IMR-90 (cell line): ENCODE measurements at regions not wholly inside any gene's neighbourhood (a gene's known extent, or its start where the extent isn't known, plus 50 kb on each side); places are given as distances from the start of the nearest gene placed in this dataset.

Experiments used
- ATAC-seq: fragments of 200-7000 bp; cut with Tn5 transposase; 2 replicates; pipeline ENCODE4 v1.9.1; 2020; ENCODE audit warnings: low read depth, mild to moderate bottlenecking, moderate library complexity
- BruUV-seq: library from RNA; stranded (reverse); fragments of 400-500 nt; replicated peaks from 2 replicates; lab custom pipeline; 2021; lab: Mats Ljungman, UMichigan
- CTCF ChIA-PET: fragments of 300-600 bp; formaldehyde crosslinking; extraction: SDS; loops from one replicate; lab custom pipeline; 2021; ENCODE audit warnings: antibody characterized with exemption; lab: Yijun Ruan, JAX
- POLR2A ChIA-PET: fragments of 300-600 bp; sonication (Branson Sonifier 250); formaldehyde crosslinking; loops from one replicate; lab custom pipeline; 2022; ENCODE audit warnings: antibody characterized with exemption; ENCODE audit not compliant: unreplicated experiment; lab: Charles Lee
- DNase-seq: peaks from one replicate; pipeline ENCODE4 v3.0.0; 2013
- H2AFZ ChIP-seq: replicated peaks from 2 replicates; pipeline ENCODE3; 2013; ENCODE audit warnings: low read length, mild to moderate bottlenecking; ENCODE audit not compliant: poor library complexity
- H2AK5ac ChIP-seq: 2 replicates; pipeline ENCODE4 v1.6.1; 2013; ENCODE audit warnings: low read depth, low read length, inconsistent platforms
- H2AK9ac ChIP-seq: replicated peaks from 2 replicates; pipeline ENCODE3; 2013; ENCODE audit warnings: mild to moderate bottlenecking, low read depth, low read length, moderate library complexity; ENCODE audit not compliant: poor library complexity
- H2BK120ac ChIP-seq: 2 replicates; pipeline ENCODE4 v1.6.1; 2013; ENCODE audit warnings: low read depth, low read length, inconsistent platforms
- H2BK15ac ChIP-seq: 3 replicates; pipeline ENCODE4 v1.6.1; 2013; ENCODE audit warnings: low read depth, low read length, inconsistent platforms
- H2BK20ac ChIP-seq: 2 replicates; pipeline ENCODE4 v1.6.1; 2013; ENCODE audit warnings: low read depth, mild to moderate bottlenecking, inconsistent platforms, low read length, moderate library complexity
- H2BK5ac ChIP-seq: 2 replicates; pipeline ENCODE4 v1.6.1; 2013; ENCODE audit warnings: mild to moderate bottlenecking, low read depth, low read length, inconsistent platforms; ENCODE audit not compliant: poor library complexity, severe bottlenecking
- H3K14ac ChIP-seq: replicated peaks from 2 replicates; pipeline ENCODE4 v1.6.1; 2013; ENCODE audit warnings: low read depth, low read length, inconsistent platforms
- H3K18ac ChIP-seq: 2 replicates; pipeline ENCODE4 v1.6.1; 2013; ENCODE audit warnings: low read depth, low read length, control low read depth
- H3K23ac ChIP-seq: 2 replicates; pipeline ENCODE4 v1.6.1; 2013; ENCODE audit warnings: low read depth, low read length, inconsistent platforms
- H3K27ac ChIP-seq: 2 replicates; pipeline ENCODE4 v1.5.1; 2013; ENCODE audit warnings: mild to moderate bottlenecking, control low read depth, low read length; ENCODE audit not compliant: insufficient read depth
- H3K27me3 ChIP-seq: 2 replicates; pipeline ENCODE4 v1.6.1; 2013; ENCODE audit warnings: low read length; ENCODE audit not compliant: control insufficient read depth, insufficient read depth
- H3K36me3 ChIP-seq: 2 replicates; pipeline ENCODE4 v1.6.1; 2013; ENCODE audit warnings: low read length, mixed read lengths; ENCODE audit not compliant: control insufficient read depth, insufficient read depth
- H3K4ac ChIP-seq: 2 replicates; pipeline ENCODE4 v1.6.1; 2013; ENCODE audit warnings: low read depth, low read length, inconsistent platforms
- H3K4me1 ChIP-seq: 2 replicates; pipeline ENCODE4 v1.6.1; 2013; ENCODE audit warnings: low read length, mixed read lengths; ENCODE audit not compliant: control insufficient read depth, insufficient read depth
- H3K4me2 ChIP-seq: 2 replicates; pipeline ENCODE4 v1.6.1; 2013; ENCODE audit warnings: low read depth, mild to moderate bottlenecking, control low read depth, low read length, moderate library complexity
- H3K4me3 ChIP-seq: 2 replicates; pipeline ENCODE4 v1.5.1; 2013; ENCODE audit warnings: low read depth, mild to moderate bottlenecking, control low read depth, low read length, moderate library complexity; ENCODE audit not compliant: insufficient read depth
- H3K56ac ChIP-seq: 2 replicates; pipeline ENCODE4 v1.6.1; 2013; ENCODE audit warnings: low read length, inconsistent platforms; ENCODE audit not compliant: insufficient read depth; ENCODE audit errors: extremely low read depth
- H3K79me1 ChIP-seq, 2 experiments: 2 replicates each; pipeline ENCODE4 v1.6.1; 2013; ENCODE audit warnings: low read length in 2 of 2, inconsistent platforms in 1 of 2, low read depth in 1 of 2
- H3K9ac ChIP-seq: 2 replicates; pipeline ENCODE4 v1.6.1; 2013; ENCODE audit warnings: low read depth, low read length, control low read depth
- H3K9me1 ChIP-seq: 2 replicates; pipeline ENCODE4 v1.6.1; 2013; ENCODE audit warnings: low read length, inconsistent platforms; ENCODE audit not compliant: insufficient read depth
- H3K9me3 ChIP-seq: 2 replicates; pipeline ENCODE4 v1.6.1; 2013; ENCODE audit warnings: low read length; ENCODE audit not compliant: control insufficient read depth, insufficient read depth
- H4K20me1 ChIP-seq: 2 replicates; pipeline ENCODE4 v1.6.1; 2013; ENCODE audit warnings: low read length, inconsistent platforms; ENCODE audit not compliant: insufficient read depth
- H4K5ac ChIP-seq: 2 replicates; pipeline ENCODE4 v1.6.1; 2013; ENCODE audit warnings: mild to moderate bottlenecking, low read depth, low read length, control low read depth
- H4K8ac ChIP-seq, 2 experiments: 2 replicates each; pipeline ENCODE4 v1.6.1; 2013; ENCODE audit warnings: low read depth in 2 of 2, low read length in 2 of 2, control low read depth in 1 of 2, inconsistent platforms in 1 of 2
- H4K91ac ChIP-seq: 2 replicates; pipeline ENCODE4 v1.6.1; 2013; ENCODE audit warnings: low read depth, low read length, inconsistent platforms; ENCODE audit not compliant: insufficient read depth
- BHLHE40 ChIP-seq: fragments of 150-350 bp; IDR thresholded peaks from 2 replicates; pipeline ENCODE4 v1.6.1; 2016; ENCODE audit warnings: mild to moderate bottlenecking, low read depth, low read length
- CTCF ChIP-seq: conservative IDR thresholded peaks from 2 replicates; pipeline ENCODE4 v1.5.1; 2012; ENCODE audit warnings: mild to moderate bottlenecking, low read depth, low read length, improper control_type of control experiment
- MAZ ChIP-seq: IDR thresholded peaks from 2 replicates; pipeline ENCODE4 v1.6.1; 2012; ENCODE audit warnings: low read depth, mild to moderate bottlenecking, low read length, improper control_type of control experiment, moderate library complexity, borderline replicate concordance
- MXI1 ChIP-seq: IDR thresholded peaks from 2 replicates; pipeline ENCODE4 v1.6.1; 2012; ENCODE audit warnings: low read depth, mild to moderate bottlenecking, low read length, moderate library complexity, borderline replicate concordance
- NFE2L2 ChIP-seq: fragments of 150-350 bp; IDR thresholded peaks from 2 replicates; pipeline ENCODE4 v1.6.1; 2016; ENCODE audit warnings: low read depth, mild to moderate bottlenecking, low read length
- RAD21 ChIP-seq: IDR thresholded peaks from 2 replicates; pipeline ENCODE4 v1.6.1; 2012; ENCODE audit warnings: low read length, improper control_type of control experiment
- RFX5 ChIP-seq: IDR thresholded peaks from 2 replicates; pipeline ENCODE4 v1.8.0; 2012; ENCODE audit warnings: low read depth, mild to moderate bottlenecking, low read length, moderate library complexity
- WGBS, 2 experiments: methylation state at CpG; one replicate each; pipeline versions ENCODE4 v1.1.5 to v1.1.7; 2013; ENCODE audit warnings: missing lambda C conversion rate in 2 of 2; ENCODE audit not compliant: insufficient read length in 1 of 2; ENCODE audit errors: extremely low coverage in 2 of 2; 5-methylcytosine and 5-hydroxymethylcytosine counted together
- dilution Hi-C: fragments of 300-500 bp; cut with HindIII; formaldehyde crosslinking; loops from one replicate; pipeline ENCODE4 v1.14.3; 2018; ENCODE audit warnings: low sequenced_read_pairs; ENCODE audit not compliant: unreplicated experiment
- in situ Hi-C: fragments of 300-500 bp; cut with MboI; formaldehyde crosslinking; loops from 3 replicates; pipeline ENCODE4 v1.14.3; 2019; ENCODE audit warnings: low sequenced_read_pairs, inconsistent platforms, mixed read lengths
- intact Hi-C: fragments of 100-400 bp; cut with micrococcal nuclease; formaldehyde crosslinking; loops from 2 replicates; pipeline ENCODE4 v1.10.0; 2022
- TF ChIP-seq, protein P1 (sequence below): fragments of 150-350 bp; IDR thresholded peaks from 2 replicates; pipeline ENCODE4 v1.6.1; 2017; ENCODE audit warnings: mild to moderate bottlenecking, antibody characterized with exemption, low read length, low read depth

GRCh38 chr7:79714081-79714480 is 260.6 kb upstream of the MAGI2 start:
- 100% methylated on average over 1 of the region's 2 CpGs; no CpG with 5 or more reads in 1 of the 2 experiments for WGBS, 2 experiments
- no peaks in the 10 kb centered on the region for H3K36me3 ChIP-seq
- H4K91ac ChIP-seq, result no peak overlapping the region
- H3K9ac ChIP-seq, result no peak overlapping the region
- no peaks in the 10 kb centered on the region for H3K4me1 ChIP-seq
- H3K14ac ChIP-seq, result no peak overlapping the region
- no peak overlapping the region for H3K23ac ChIP-seq
- H2AK5ac ChIP-seq, result no peak overlapping the region
- H2BK20ac ChIP-seq, result no peak overlapping the region
- intact Hi-C loops (no loop called here), in situ Hi-C loops (no loop called here), dilution Hi-C loops (no loop called here)
- no peak for DNase-seq
- H4K8ac ChIP-seq, result no peak overlapping the region
- H3K27me3 ChIP-seq, result no peaks in the 10 kb centered on the region
- H3K4ac ChIP-seq, result no peak overlapping the region
- no peaks in the 10 kb centered on the region for H3K9me1 ChIP-seq
- H3K9me3 ChIP-seq, result no peaks in the 10 kb centered on the region
- H2AFZ ChIP-seq, result no peak overlapping the region
- no peak overlapping the region for H3K27ac ChIP-seq
- no peak overlapping the region for H3K18ac ChIP-seq
- no peak overlapping the region for H4K5ac ChIP-seq
- H3K4me3 ChIP-seq, result no peak overlapping the region
- TF ChIP-seq RFX5, result no peak
- no peak for TF ChIP-seq CTCF
- no peak for TF ChIP-seq MXI1
- no peak for TF ChIP-seq MAZ
- no peak for TF ChIP-seq BHLHE40
- TF ChIP-seq RAD21, result no peak
- TF ChIP-seq, protein P1, sequence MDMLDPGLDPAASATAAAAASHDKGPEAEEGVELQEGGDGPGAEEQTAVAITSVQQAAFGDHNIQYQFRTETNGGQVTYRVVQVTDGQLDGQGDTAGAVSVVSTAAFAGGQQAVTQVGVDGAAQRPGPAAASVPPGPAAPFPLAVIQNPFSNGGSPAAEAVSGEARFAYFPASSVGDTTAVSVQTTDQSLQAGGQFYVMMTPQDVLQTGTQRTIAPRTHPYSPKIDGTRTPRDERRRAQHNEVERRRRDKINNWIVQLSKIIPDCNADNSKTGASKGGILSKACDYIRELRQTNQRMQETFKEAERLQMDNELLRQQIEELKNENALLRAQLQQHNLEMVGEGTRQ, result no peak
- no peak for TF ChIP-seq NFE2L2
- no peaks in the 10 kb centered on the region for H4K20me1 ChIP-seq
- ATAC-seq, result no peak
- no peak overlapping the region for H2BK120ac ChIP-seq
- ChIA-PET POLR2A (no interaction called here), CTCF (no interaction called here)
- H2BK15ac ChIP-seq, result no peak overlapping the region
- H2AK9ac ChIP-seq, result no peak overlapping the region
- H2BK5ac ChIP-seq, result no peak overlapping the region
- H3K79me1 ChIP-seq, result no peaks in the 10 kb centered on the region
- no peak overlapping the region for H3K4me2 ChIP-seq
- BruUV-seq, result no TSS peak
- no peak overlapping the region for H3K56ac ChIP-seq
